Fibroblast of lung (primary cell): ENCODE measurements at regions not wholly inside any gene's neighbourhood (a gene's known extent, or its start where the extent isn't known, plus 50 kb on each side); places are given as distances from the start of the nearest gene placed in this dataset.

ENCODE experiments used
- EZH2 ChIP-seq: IDR thresholded peaks from 2 replicates; pipeline ENCODE4 v1.5.1; 2012; ENCODE audit warnings: low read length, control low read depth, mild to moderate bottlenecking; ENCODE audit errors: missing control alignments
- TF ChIP-seq, protein P1 (sequence below), 2 donors: IDR thresholded peaks in 1 of 2; conservative IDR thresholded peaks in 1 of 2; 1 replicate in 1 of 2; 2 replicates in 1 of 2; pipeline ENCODE4 v1.5.1; 2011 to 2012; ENCODE audit warnings: low read length in 2 of 2, control low read depth in 1 of 2, inconsistent platforms in 1 of 2, low read depth in 1 of 2, mild to moderate bottlenecking in 1 of 2

DNA sequence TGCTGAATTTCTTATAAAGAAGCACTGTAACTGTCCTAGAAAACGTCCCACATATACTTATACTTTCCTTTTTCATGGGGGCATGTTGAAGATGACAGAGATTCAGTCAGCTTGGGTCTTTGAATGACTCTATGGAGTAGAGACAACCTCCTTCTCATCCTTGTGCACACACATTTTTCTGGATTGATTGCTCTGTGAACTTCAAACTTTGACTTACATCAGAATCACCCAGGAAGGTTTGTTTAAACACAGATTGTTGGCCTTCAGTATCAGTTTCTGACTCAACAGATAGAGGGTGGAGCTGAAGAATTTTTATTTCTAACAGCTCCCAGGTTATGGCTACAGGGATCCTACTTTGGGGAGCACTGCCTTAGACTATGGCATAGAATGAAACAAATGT is 97.6 kb upstream of the DGKB start:
- TF ChIP-seq, protein P1, sequence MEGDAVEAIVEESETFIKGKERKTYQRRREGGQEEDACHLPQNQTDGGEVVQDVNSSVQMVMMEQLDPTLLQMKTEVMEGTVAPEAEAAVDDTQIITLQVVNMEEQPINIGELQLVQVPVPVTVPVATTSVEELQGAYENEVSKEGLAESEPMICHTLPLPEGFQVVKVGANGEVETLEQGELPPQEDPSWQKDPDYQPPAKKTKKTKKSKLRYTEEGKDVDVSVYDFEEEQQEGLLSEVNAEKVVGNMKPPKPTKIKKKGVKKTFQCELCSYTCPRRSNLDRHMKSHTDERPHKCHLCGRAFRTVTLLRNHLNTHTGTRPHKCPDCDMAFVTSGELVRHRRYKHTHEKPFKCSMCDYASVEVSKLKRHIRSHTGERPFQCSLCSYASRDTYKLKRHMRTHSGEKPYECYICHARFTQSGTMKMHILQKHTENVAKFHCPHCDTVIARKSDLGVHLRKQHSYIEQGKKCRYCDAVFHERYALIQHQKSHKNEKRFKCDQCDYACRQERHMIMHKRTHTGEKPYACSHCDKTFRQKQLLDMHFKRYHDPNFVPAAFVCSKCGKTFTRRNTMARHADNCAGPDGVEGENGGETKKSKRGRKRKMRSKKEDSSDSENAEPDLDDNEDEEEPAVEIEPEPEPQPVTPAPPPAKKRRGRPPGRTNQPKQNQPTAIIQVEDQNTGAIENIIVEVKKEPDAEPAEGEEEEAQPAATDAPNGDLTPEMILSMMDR (conservative IDR thresholded peaks at IDR 0.05 in 1 of 2, IDR thresholded peaks at IDR 0.05 in 1 of 2; ENCODE audit: low read depth in 1 of 2, low read length in 2 of 2) = no peak
- no peak for TF ChIP-seq EZH2
